Spleen (tissue), 11 donors: ENCODE measurements at regions not wholly inside any gene's neighbourhood (a gene's known extent, or its start where the extent isn't known, plus 50 kb on each side); places are given as distances from the start of the nearest gene placed in this dataset.
"Not testable (repeated sequence)": the region's sequence is repeated elsewhere in the genome, so short reads cannot be mapped to it uniquely, and the experiment has no call there.

Experiments used
- DNase-seq: peaks from one replicate; pipeline ENCODE4 v3.0.0-alpha.2; 2020
- H3K27ac ChIP-seq, 8 donors: fragments of 200-600 bp; sonication (generic) in 7 of 8; 1 replicate in 4 of 8; 2 replicates in 4 of 8; pipeline versions ENCODE4 v1.5.0 to v1.8.0; 2016 to 2021; ENCODE audit warnings: inconsistent platforms in 4 of 8, mild to moderate bottlenecking in 4 of 8, moderate library complexity in 1 of 8
- H3K27me3 ChIP-seq, 7 donors: fragments of 200-600 bp; sonication (generic) in 6 of 7; replicated peaks in 1 of 7; 1 replicate in 4 of 7; 2 replicates in 3 of 7; pipeline versions ENCODE4 v1.5.0 to v1.8.0; 2016 to 2021; ENCODE audit warnings: inconsistent platforms in 3 of 7, mild to moderate bottlenecking in 1 of 7
- H3K36me3 ChIP-seq, 6 donors: fragments of 200-600 bp; sonication (generic) in 5 of 6; 1 replicate in 4 of 6; 2 replicates in 2 of 6; pipeline versions ENCODE4 v1.5.0 to v1.8.0; 2016 to 2021; ENCODE audit warnings: inconsistent platforms in 2 of 6
- H3K4me1 ChIP-seq, 6 donors: fragments of 200-600 bp; sonication (generic) in 5 of 6; 1 replicate in 3 of 6; 2 replicates in 3 of 6; pipeline versions ENCODE4 v1.5.0 to v1.8.0; 2016 to 2021; ENCODE audit warnings: inconsistent platforms in 3 of 6
- H3K4me3 ChIP-seq, 8 donors: fragments of 200-600 bp; sonication (generic) in 7 of 8; 1 replicate in 4 of 8; 2 replicates in 4 of 8; pipeline versions ENCODE4 v1.5.0 to v1.8.0; 2016 to 2021; ENCODE audit warnings: inconsistent platforms in 4 of 8, mild to moderate bottlenecking in 4 of 8, moderate library complexity in 2 of 8
- H3K9me3 ChIP-seq, 8 donors: fragments of 200-600 bp; sonication (generic) in 7 of 8; 1 replicate in 4 of 8; 2 replicates in 4 of 8; pipeline versions ENCODE4 v1.5.0 to v1.8.0; 2016 to 2021; ENCODE audit warnings: inconsistent platforms in 4 of 8
- POLR2A ChIP-seq, 3 donors: fragments of 450-650 bp; IDR thresholded peaks; one replicate each; pipeline ENCODE4 v1.5.1; 2017; ENCODE audit warnings: antibody characterized with exemption in 3 of 3, mild to moderate bottlenecking in 1 of 3
- POLR2AphosphoS5 ChIP-seq, 3 donors: sonication (generic); formaldehyde crosslinking; IDR thresholded peaks; one replicate each; pipeline ENCODE4 v1.5.1; 2017; ENCODE audit warnings: antibody characterized with exemption in 3 of 3
- WGBS, 5 donors: extraction: QIAGEN DNeasy Blood & Tissue Kit in 3 of 5; methylation state at CpG; one replicate each; pipeline versions ENCODE4 v1.1.5 to v1.1.7; 2013 to 2018; 5-methylcytosine and 5-hydroxymethylcytosine counted together
- intact Hi-C: fragments of 100-400 bp; cut with DNase I; formaldehyde crosslinking; loops from one replicate; pipeline ENCODE4 v1.15.0; 2023; ENCODE audit warnings: low total_unique reads
- TF ChIP-seq, protein P1 (sequence below), 11 experiments: fragments of 200-600 bp in 7 of 11; fragments of 450-650 bp in 4 of 11; sonication (generic) in 4 of 11; IDR thresholded peaks in 8 of 11; conservative IDR thresholded peaks in 3 of 11; 1 replicate in 7 of 11; 2 replicates in 4 of 11; pipeline versions ENCODE4 v1.4.0 to v1.8.0; 2016 to 2021; ENCODE audit warnings: antibody characterized with exemption in 11 of 11, inconsistent platforms in 4 of 11, mild to moderate bottlenecking in 1 of 11
- donor health status: healthy with polysubstance abuse.
- donor health status: DM: no; HTN: no; CAD: no; lungs with moderate emphysema.
- donor health status: DM: no; HTN: no; CAD: no.
- donor health status: Bipolar disorder and iron deficiency.
- donor health status: healthy.
- donor health status: DM: no; HTN: no; CAD: no.
- donor health status: DM: yes; HTN: yes; CAD: no.

GRCh38 chr6:19721766-19722377 lies 115.3 kb upstream of the ID4 start:
- H3K27ac ChIP-seq, result peak overlapping the region in 1 of 8 donors; percentile 29
- DNase-seq, result no peak
- no peaks in the 10 kb centered on the region for H3K36me3 ChIP-seq
- no peaks in the 10 kb centered on the region for H3K4me1 ChIP-seq
- no peaks in the 10 kb centered on the region for H3K27me3 ChIP-seq
- WGBS, 5 donors, result 80 to 87% (median 84%) methylated on average over 11 of the region's 11 CpGs
- no peak overlapping the region for H3K4me3 ChIP-seq
- H3K9me3 ChIP-seq, result no peaks in the 10 kb centered on the region
- intact Hi-C loops, result no loop called here
- TF ChIP-seq POLR2AphosphoS5 (IDR thresholded peaks at IDR 0.05) (no peak), POLR2A (IDR thresholded peaks at IDR 0.05) (no peak)
- TF ChIP-seq, protein P1, sequence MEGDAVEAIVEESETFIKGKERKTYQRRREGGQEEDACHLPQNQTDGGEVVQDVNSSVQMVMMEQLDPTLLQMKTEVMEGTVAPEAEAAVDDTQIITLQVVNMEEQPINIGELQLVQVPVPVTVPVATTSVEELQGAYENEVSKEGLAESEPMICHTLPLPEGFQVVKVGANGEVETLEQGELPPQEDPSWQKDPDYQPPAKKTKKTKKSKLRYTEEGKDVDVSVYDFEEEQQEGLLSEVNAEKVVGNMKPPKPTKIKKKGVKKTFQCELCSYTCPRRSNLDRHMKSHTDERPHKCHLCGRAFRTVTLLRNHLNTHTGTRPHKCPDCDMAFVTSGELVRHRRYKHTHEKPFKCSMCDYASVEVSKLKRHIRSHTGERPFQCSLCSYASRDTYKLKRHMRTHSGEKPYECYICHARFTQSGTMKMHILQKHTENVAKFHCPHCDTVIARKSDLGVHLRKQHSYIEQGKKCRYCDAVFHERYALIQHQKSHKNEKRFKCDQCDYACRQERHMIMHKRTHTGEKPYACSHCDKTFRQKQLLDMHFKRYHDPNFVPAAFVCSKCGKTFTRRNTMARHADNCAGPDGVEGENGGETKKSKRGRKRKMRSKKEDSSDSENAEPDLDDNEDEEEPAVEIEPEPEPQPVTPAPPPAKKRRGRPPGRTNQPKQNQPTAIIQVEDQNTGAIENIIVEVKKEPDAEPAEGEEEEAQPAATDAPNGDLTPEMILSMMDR (IDR thresholded peaks at IDR 0.05 in 8 of 11, conservative IDR thresholded peaks at IDR 0.05 in 3 of 11), result no peak

- Histone ChIP-seq H3K9me3 (no peaks in the 10 kb centered on the region), H3K27ac (peak overlapping the region in 7 of 8 donors; percentile 2 to 43 (median 24)), H3K4me3 (no peak overlapping the region), H3K36me3 (no peaks in the 10 kb centered on the region), H3K4me1 (no peaks in the 10 kb centered on the region), H3K27me3 (no peaks in the 10 kb centered on the region)
- intact Hi-C loops, result no loop called here
- no peak for DNase-seq
- TF ChIP-seq POLR2AphosphoS5 (IDR thresholded peaks at IDR 0.05) (no peak), POLR2A (IDR thresholded peaks at IDR 0.05) (no peak)
- TF ChIP-seq, protein P1 (IDR thresholded peaks at IDR 0.05 in 8 of 11, conservative IDR thresholded peaks at IDR 0.05 in 3 of 11), result no peak
- WGBS, 5 donors, result 73 to 85% (median 80%) methylated on average over 6 of the region's 6 CpGs
These were observed 114.2 kb upstream of the ID4 start for GRCh38 chr6:19722999-19723398.

- intact Hi-C loops, result no loop called here
- no peak for DNase-seq
- TF ChIP-seq, protein P1 (IDR thresholded peaks at IDR 0.05 in 8 of 11, conservative IDR thresholded peaks at IDR 0.05 in 3 of 11), result no peak
- TF ChIP-seq POLR2A (IDR thresholded peaks at IDR 0.05), result no peak
- no peak for TF ChIP-seq POLR2AphosphoS5 (IDR thresholded peaks at IDR 0.05)
- no peak overlapping the region for H3K4me3 ChIP-seq
- H3K4me1 ChIP-seq, result no peaks in the 10 kb centered on the region
- no peaks in the 10 kb centered on the region for H3K36me3 ChIP-seq
- H3K9me3 ChIP-seq, result no peaks in the 10 kb centered on the region
- peak overlapping the region in 5 of 8 donors; percentile 23 to 43 (median 29) for H3K27ac ChIP-seq
- H3K27me3 ChIP-seq, result no peaks in the 10 kb centered on the region
These were observed 113.6 kb upstream of the ID4 start for GRCh38 chr6:19723545-19723944.

DNA sequence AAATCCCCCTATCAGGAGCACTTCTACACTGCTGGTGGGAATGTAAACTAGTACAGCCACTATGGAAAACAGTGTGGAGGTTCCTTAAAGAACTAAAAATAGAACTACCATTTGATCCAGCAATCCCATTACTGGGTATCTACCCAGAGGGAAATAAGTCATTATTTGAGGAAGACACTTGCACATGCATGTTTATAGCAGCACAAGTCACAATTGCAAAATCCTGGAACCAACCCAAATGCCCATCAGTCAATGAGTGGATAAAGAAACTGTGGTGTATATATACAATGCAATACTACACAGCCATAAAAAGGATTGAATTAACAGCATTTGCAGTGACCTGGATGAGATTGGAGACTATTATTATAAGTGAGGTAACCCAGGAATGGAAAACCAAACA lies 111.7 kb upstream of the ID4 start:
- intact Hi-C loops, H3K36me3 ChIP-seq, DNase-seq, H3K27me3 ChIP-seq, H3K9me3 ChIP-seq, H3K4me3 ChIP-seq, H3K4me1 ChIP-seq, H3K27ac ChIP-seq: not testable (repeated sequence)

DNA sequence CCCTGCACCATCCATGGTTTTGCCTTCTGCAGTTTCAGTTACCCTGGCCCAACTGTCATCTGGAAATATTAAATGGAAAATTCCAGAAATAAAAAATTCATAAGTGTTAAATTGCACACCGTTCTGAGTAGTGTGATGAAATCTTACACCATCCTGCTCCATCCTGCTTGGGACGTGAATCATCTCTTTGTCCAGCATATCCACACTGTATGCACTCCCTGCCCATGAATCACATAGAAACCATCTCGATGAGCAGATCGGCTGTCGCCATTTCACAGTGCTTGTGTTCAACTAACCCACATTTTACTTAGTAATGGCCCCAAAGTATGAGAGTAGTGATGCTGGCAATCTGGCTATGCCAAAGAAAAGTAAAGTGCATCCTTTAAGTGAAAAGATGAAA lies 105.9 kb upstream of the ID4 start:
- TF ChIP-seq, protein P1 (IDR thresholded peaks at IDR 0.05 in 8 of 11, conservative IDR thresholded peaks at IDR 0.05 in 3 of 11), result no peak
- TF ChIP-seq POLR2A (IDR thresholded peaks at IDR 0.05), result no peak
- no peak for TF ChIP-seq POLR2AphosphoS5 (IDR thresholded peaks at IDR 0.05)
- no peaks in the 10 kb centered on the region for H3K27me3 ChIP-seq
- H3K4me3 ChIP-seq, result no peak overlapping the region
- DNase-seq, result no peak
- no peaks in the 10 kb centered on the region for H3K4me1 ChIP-seq
- WGBS, 5 donors, result 81 to 92% (median 88%) methylated on average over 5 of the region's 5 CpGs
- intact Hi-C loops, result no loop called here
- no peaks in the 10 kb centered on the region for H3K36me3 ChIP-seq
- H3K9me3 ChIP-seq, result peaks cover 0 to 8% (median 0%) of the 10 kb centered on the region in 8 donors
- H3K27ac ChIP-seq, result no peak overlapping the region
